HG03095 (cell line): ENCODE measurements at regions not wholly inside any gene's neighbourhood (a gene's known extent, or its start where the extent isn't known, plus 50 kb on each side); places are given as distances from the start of the nearest gene placed in this dataset.

Experiments
- ATAC-seq: cut with Tn5 transposase; IDR thresholded peaks from one replicate; pipeline ENCODE4 v1.9.1; 2021; ENCODE audit warnings: moderate library complexity; ENCODE audit not compliant: unreplicated experiment

GRCh38 chr6:14676977-14677781, 559.6 kb downstream of the CD83 start:
- no peak for ATAC-seq

- no peak for ATAC-seq
Observed at GRCh38 chr6:14681699-14682487, 564.0 kb upstream of the JARID2 start.

GRCh38 chr6:14682812-14683211, 563.1 kb upstream of the JARID2 start:
- ATAC-seq: no peak

- ATAC-seq: no peak
Observed at GRCh38 chr6:14689639-14690038, 556.2 kb upstream of the JARID2 start.

GRCh38 chr6:14690120-14691056, 555.5 kb upstream of the JARID2 start:
- ATAC-seq: no peak

- no peak for ATAC-seq
Observed at GRCh38 chr6:14692208-14692607, 553.7 kb upstream of the JARID2 start.

- no peak for ATAC-seq
Observed at GRCh38 chr6:14693301-14694192, 552.3 kb upstream of the JARID2 start.

- ATAC-seq: no peak
Observed at GRCh38 chr6:14694308-14694707, 551.6 kb upstream of the JARID2 start.

- ATAC-seq: no peak
Observed at GRCh38 chr6:14695579-14695978, 550.3 kb upstream of the JARID2 start.

GRCh38 chr6:14696367-14696766, 549.5 kb upstream of the JARID2 start:
- no peak for ATAC-seq

- ATAC-seq: no peak
Observed at GRCh38 chr6:14697427-14697826, 548.4 kb upstream of the JARID2 start.

GRCh38 chr6:14699803-14700601, 545.9 kb upstream of the JARID2 start:
- no peak for ATAC-seq

GRCh38 chr6:14701946-14702345, 543.9 kb upstream of the JARID2 start:
- ATAC-seq: no peak

GRCh38 chr6:14702678-14703077, 543.2 kb upstream of the JARID2 start:
- no peak for ATAC-seq

- ATAC-seq: no peak
Observed at GRCh38 chr6:14703586-14703985, 542.3 kb upstream of the JARID2 start.

GRCh38 chr6:14704383-14705271, 541.2 kb upstream of the JARID2 start:
- ATAC-seq: no peak

- no peak for ATAC-seq
Observed at GRCh38 chr6:14705841-14706377, 540.0 kb upstream of the JARID2 start.

GRCh38 chr6:14706378-14706929, 539.4 kb upstream of the JARID2 start:
- no peak for ATAC-seq
